CD4-positive, alpha-beta T cell treated with Interferon alpha-2 for 1 hour (primary cell): ENCODE measurements at regions not wholly inside any gene's neighbourhood (a gene's known extent, or its start where the extent isn't known, plus 50 kb on each side); places are given as distances from the start of the nearest gene placed in this dataset.

Experiments used
- DNase-seq, 2 donors: peaks; one replicate each; pipeline ENCODE4 v3.0.0-alpha.2; 2020 to 2022

- no peak for DNase-seq
Observed at GRCh38 chr18:41829647-41830516, 125.2 kb upstream of the PIK3C3 start.

- no peak for DNase-seq
Observed at GRCh38 chr18:41828137-41828536, 126.9 kb upstream of the PIK3C3 start.

- DNase-seq: no peak
Observed at GRCh38 chr18:41820784-41821183, 134.2 kb upstream of the PIK3C3 start.

GRCh38 chr18:41818381-41819355 is 136.4 kb upstream of the PIK3C3 start:
- DNase-seq: no peak

GRCh38 chr18:41814651-41815050 is 140.4 kb upstream of the PIK3C3 start:
- DNase-seq: no peak

- DNase-seq: no peak
Observed at GRCh38 chr18:41809652-41810051, 145.4 kb upstream of the PIK3C3 start.

- no peak for DNase-seq
Observed at GRCh38 chr18:41805341-41805740, 149.7 kb upstream of the PIK3C3 start.

- DNase-seq: no peak
Observed at GRCh38 chr18:41798879-41799278, 156.2 kb upstream of the PIK3C3 start.

- DNase-seq: no peak
Observed at GRCh38 chr18:41790687-41791086, 164.3 kb upstream of the PIK3C3 start.

- no peak for DNase-seq
Observed at GRCh38 chr18:41789001-41789400, 166.0 kb upstream of the PIK3C3 start.

GRCh38 chr18:41783879-41784278 is 171.2 kb upstream of the PIK3C3 start:
- no peak for DNase-seq

GRCh38 chr18:41783065-41783818 is 171.8 kb upstream of the PIK3C3 start:
- DNase-seq: no peak

- DNase-seq: no peak
Observed at GRCh38 chr18:41771973-41772372, 183.1 kb upstream of the PIK3C3 start.

GRCh38 chr18:41769265-41769664 is 185.8 kb upstream of the PIK3C3 start:
- no peak for DNase-seq

GRCh38 chr18:41768467-41768866 is 186.6 kb upstream of the PIK3C3 start:
- DNase-seq: no peak

- no peak for DNase-seq
Observed at GRCh38 chr18:41767960-41768359, 187.1 kb upstream of the PIK3C3 start.

GRCh38 chr18:41765460-41765859 is 189.6 kb upstream of the PIK3C3 start:
- DNase-seq: no peak

- DNase-seq: no peak
Observed at GRCh38 chr18:41763361-41763760, 191.7 kb upstream of the PIK3C3 start.

GRCh38 chr18:41761333-41762018 is 193.6 kb upstream of the PIK3C3 start:
- DNase-seq: no peak

GRCh38 chr18:41758534-41758933 is 196.5 kb upstream of the PIK3C3 start:
- DNase-seq: no peak

GRCh38 chr18:41756141-41756540 is 198.9 kb upstream of the PIK3C3 start:
- DNase-seq: no peak

- DNase-seq: no peak
Observed at GRCh38 chr18:41754332-41754731, 200.7 kb upstream of the PIK3C3 start.
